MM.1S (cell line): ENCODE measurements at regions not wholly inside any gene's neighbourhood (a gene's known extent, or its start where the extent isn't known, plus 50 kb on each side); places are given as distances from the start of the nearest gene placed in this dataset.

Experiments
- CTCF ChIP-seq: fragments of 300-600 bp; sonication (generic); IDR thresholded peaks from 2 replicates; pipeline ENCODE4 v1.5.1; 2016; ENCODE audit warnings: antibody characterized with exemption, low read length, mixed read lengths
- EZH2 ChIP-seq: fragments of 300-600 bp; sonication (generic); optimal IDR thresholded peaks from 2 replicates; pipeline ENCODE3; 2017; ENCODE audit warnings: low read depth, mild to moderate bottlenecking, antibody characterized with exemption, low read length, mixed read lengths
- EZH2phosphoT487 ChIP-seq: fragments of 300-600 bp; sonication (generic); IDR thresholded peaks from 2 replicates; pipeline ENCODE4 v1.6.1; 2018; ENCODE audit warnings: antibody characterized with exemption, low read length

DNA sequence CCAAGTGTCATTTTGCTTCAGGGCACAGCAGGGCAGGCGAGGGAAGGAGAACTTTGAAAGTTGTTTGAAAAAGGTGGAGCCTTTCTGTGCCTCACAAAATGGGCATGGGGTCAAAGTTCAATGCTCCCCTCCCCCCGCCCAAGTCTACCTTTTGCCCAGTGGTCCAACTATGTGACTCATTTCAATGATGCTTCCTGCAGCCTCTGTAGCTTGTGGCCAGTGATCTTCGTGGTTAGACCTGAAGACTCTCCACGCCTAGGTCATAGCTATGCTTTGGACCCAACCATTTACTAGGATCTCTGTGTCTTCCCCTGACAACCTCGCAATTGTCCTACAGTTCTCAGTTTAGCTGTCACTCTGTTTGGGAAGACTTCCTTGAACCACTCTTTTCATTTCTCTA, 280.3 kb upstream of the GJB5 start:
- TF ChIP-seq CTCF, result no peak
- no peak for TF ChIP-seq EZH2phosphoT487
- no peak for TF ChIP-seq EZH2
